NCI-H226 (cell line): ENCODE measurements at regions not wholly inside any gene's neighbourhood (a gene's known extent, or its start where the extent isn't known, plus 50 kb on each side); places are given as distances from the start of the nearest gene placed in this dataset.

Experiments
- DNase-seq: peaks from one replicate; pipeline ENCODE4 v3.0.0-alpha.2; 2015

DNA sequence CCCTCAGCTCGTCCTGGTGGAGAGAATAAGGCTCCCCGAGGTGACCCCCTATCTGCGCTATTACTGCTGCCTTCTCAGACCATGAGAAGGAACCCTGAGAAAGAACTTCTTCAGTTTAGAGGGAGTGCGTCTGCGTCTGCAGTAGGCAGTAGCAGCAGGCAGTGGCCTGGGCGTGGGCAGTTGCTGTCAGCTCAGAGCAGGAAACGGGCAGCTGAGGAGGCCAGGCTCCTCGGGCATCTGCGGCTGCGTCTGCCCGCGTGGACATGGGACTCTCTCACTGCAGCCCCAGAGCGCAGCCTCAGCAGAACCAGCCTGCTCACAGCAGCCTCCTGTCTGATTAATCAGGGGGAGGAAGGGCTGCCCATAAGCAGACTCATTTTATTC is 49.8 kb upstream of the FCN1 start:
- peak; percentile 4 for DNase-seq

DNA sequence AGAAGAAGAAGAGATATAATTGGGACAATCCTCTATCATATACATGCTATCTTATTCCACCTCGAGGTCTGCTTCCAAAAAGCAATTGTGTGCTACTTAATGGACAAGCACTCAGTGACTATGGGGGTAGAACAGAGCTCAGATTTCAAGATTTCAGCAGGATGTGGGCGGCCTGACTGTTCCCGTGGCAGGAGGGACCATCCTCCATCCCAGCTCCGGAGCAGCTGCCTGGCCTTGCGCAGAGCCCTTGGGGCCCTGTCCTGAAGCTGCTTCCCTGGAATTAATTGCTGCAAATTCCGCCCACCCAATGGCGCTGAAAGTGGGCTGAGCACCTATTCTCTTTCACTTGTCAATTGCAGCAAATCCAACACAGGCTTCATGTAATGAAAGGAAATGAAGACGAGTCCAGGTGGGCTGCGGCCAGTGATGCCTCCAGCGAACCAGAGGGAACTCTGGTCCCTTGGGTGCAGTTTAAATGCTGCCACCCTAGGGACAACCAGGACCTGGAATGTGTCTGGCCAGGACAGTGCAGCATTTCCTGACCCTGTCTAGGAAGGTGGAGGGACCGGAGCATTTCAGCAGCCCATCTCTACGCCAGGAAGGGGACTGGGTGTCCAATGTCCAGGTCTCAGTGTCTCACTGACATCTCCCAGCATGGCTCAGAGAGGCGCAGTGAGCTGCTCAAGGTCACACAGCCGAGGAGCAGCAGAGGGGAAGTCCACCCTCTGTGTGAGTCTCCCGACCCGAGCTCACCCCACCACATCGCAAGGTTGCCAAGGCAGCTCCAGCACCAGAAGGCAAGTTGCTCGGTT is 50.5 kb upstream of the FCN1 start:
- DNase-seq: no peak

- no peak for DNase-seq
These were observed 51.0 kb upstream of the FCN1 start for GRCh38 chr9:134968823-134969090.

- DNase-seq: no peak
These were observed 51.7 kb upstream of the FCN1 start for GRCh38 chr9:134969156-134970045.

GRCh38 chr9:134970198-134970597 is 52.5 kb upstream of the FCN1 start:
- DNase-seq: no peak

GRCh38 chr9:134970719-134971118 is 53.0 kb upstream of the FCN1 start:
- DNase-seq: no peak

- no peak for DNase-seq
These were observed 53.5 kb upstream of the FCN1 start for GRCh38 chr9:134971196-134971595.

DNA sequence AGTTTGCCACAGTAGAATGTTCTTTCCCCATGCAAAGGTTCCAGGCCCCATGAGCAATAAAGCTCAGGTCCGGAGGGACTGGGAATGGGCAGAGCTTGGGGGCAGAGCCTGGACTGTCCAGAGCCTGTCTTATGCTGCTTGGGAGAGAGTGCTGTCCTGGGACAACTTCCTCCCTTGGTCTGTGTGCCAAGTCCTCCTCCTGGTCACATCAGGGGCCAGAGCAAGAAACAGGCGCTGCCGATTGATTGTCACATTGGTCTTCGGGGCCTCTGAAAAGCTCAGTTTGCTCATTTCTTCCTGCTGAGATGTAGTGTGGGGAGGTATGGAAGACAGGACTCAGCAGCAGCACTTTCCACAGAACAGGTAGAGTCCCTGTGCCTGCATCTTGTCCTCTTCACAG is 54.0 kb upstream of the FCN1 start:
- no peak for DNase-seq

GRCh38 chr9:134972140-134972539 is 54.4 kb upstream of the FCN1 start:
- no peak for DNase-seq

DNA sequence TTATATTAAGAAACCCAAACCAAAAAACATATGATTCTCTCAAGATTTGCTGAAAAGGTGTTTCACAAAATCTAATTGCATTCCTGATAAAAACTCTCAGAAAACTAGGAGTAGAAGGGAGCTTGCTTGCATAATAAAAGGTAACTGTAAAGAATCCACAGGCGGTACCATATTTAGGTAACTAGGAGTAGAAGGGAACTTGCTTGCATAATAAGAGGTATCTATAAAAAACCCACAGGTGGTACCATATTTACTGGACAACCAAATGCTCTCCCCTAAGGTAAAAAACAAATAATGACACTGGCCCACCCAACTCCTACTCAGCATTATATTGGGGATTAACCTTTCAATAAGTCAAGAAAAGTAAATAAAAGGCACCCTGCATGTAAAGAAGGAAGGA is 57.5 kb upstream of the FCN1 start:
- DNase-seq: no peak

DNA sequence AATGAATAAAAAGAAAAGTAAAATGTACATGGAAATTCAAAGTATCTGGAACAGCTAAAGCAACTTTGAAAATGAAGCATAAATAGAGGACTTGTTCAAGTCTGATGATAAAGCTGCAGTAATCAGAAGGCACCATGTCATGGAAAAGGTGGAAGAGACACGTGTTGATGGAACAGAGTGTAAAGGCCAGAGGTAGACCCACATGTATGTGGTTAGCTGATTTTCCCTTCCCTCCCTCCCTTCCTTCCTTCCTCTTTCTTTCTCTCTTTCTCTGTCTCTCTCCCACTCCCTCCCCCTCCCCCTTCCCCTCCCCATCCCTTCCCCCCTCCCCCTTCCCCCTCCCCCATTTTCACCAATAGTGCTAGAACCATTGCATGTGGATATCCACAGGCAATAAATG is 58.7 kb upstream of the FCN1 start:
- DNase-seq: no peak

GRCh38 chr9:134978272-134978671 is 60.6 kb upstream of the FCN1 start:
- no peak for DNase-seq

GRCh38 chr9:134980516-134980915 is 62.8 kb upstream of the FCN1 start:
- no peak for DNase-seq

- no peak for DNase-seq
These were observed 63.3 kb upstream of the FCN1 start for GRCh38 chr9:134980991-134981390.

GRCh38 chr9:134981829-134982228 is 64.1 kb upstream of the FCN1 start:
- DNase-seq: no peak

DNA sequence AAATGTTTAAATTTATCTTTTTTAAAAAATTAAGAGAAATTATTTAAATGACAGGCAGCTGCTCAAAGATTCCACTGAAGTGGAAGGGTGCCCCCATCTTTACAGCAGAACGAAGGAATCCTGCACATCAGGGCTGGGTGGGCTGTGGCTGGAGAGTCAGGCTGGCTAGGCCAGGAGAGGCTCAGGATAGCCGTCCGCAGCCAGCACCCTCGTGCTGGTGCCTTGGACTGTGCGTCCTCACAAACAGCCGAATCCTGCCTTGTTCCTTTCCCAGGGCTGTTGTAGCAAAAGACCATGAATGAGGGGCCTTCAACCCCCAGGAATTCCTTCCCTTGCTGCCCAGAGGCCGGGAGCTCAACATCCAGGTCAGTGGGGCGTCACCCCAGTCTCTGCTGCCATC is 64.6 kb upstream of the FCN1 start:
- no peak for DNase-seq

GRCh38 chr9:134983074-134983473 is 65.4 kb upstream of the FCN1 start:
- DNase-seq: no peak

DNA sequence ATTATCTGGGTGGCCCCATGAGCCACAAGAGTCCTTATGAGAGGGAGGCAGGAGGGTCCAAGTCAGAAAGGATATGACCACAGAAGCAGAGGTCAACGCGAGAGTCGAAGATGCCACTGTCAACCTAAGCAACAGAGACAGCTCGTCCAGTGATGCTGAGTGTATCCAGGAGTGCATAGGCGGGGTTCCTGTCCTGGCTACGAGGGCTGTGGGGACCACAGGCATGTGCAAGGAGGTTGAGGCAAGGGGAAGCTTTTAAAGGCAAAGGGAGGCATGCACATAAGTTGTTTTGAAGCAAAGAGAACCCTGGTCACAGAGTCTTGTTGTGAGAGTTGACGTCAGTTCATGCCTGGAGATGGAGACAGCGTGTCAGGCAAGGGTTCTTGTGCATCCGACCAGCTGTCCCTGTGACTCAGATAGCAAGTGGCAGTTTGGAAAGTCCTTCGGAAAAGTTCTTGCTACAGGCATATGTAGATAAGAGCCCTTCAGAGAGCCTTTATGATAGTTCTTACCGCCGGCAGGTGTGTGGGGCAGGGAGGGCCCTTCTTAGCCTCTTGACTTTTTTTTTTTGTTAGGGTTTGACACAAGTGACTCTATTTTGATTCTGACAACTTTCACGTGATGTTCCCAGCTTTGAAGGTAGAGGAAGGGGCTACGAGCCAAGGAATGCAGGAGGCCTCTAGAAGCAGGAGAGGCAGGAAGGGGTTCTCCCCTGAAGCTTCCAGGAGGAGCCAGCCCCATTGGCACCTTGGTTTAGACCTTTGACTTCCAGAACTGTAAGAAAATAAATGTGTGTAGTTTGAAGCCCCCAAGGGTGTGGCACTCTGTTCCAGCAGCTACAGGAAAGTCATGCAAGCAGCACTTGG is 66.0 kb upstream of the FCN1 start:
- DNase-seq: no peak

DNA sequence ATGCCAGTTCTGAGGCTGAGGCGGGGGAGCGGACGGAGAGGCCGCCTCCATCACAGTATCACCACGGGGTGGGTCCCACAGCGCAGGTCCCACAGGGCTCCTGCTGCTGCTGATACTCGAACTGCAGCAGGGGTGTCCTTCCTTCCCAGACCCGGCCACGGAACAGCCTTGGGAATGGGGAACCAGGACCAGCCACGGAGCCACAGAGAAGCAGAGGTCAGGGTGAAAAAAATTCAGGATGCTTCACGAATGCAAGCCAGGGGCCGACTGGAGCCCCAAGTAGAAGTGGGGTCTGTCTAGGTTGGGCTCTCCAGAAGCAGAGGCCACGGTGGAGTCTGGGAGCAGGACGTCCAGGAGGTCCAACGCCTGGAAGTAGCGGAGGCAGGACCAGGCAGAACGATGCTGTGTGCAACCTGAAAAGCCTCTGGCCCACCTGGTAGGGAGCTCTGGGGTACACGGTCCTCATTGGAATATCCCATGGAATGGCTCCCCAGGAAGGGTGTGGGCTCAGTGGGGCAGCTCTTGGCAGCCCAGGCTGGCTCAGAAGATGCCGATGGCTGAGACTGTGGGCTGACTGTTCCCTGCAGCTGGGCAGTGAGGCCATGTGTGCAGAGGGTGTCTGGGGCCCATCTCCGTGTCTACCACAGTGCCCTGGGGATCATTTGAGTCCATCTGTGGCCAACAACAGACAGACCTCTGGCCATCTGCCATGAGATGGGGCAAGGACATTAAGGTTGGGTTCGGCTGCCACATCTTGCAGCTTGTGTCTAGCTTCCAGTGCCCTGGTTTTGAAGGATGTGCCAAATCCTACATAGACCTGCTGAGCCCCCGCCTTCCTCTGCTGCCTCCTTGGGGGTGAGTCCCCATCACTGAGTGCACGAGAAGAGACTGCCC is 66.9 kb upstream of the FCN1 start:
- no peak for DNase-seq

DNA sequence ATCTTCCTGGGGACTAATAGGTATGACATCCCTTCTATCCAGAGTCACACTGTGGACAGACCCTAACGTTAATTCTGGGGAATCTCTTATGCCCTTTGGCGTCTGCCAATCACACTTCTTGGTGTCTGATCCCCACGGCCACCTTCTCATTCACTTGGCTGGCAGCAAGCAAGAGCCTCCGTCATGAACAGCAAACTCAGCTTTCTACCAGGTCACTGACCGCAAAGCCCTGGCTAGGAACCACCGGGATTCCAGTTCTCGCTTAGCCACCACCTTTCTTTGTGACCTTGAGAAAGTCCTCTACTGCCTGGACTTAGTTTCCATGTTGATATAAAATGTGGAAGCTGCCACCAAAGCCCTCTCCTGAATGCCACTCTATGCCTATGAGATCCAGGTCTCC is 67.7 kb upstream of the FCN1 start:
- no peak for DNase-seq

GRCh38 chr9:134986957-134987356 is 69.2 kb upstream of the FCN1 start:
- no peak for DNase-seq

- no peak for DNase-seq
These were observed 69.7 kb upstream of the FCN1 start for GRCh38 chr9:134987376-134987775.
